Natural killer cell (primary cell): ENCODE measurements at regions not wholly inside any gene's neighbourhood (a gene's known extent, or its start where the extent isn't known, plus 50 kb on each side); places are given as distances from the start of the nearest gene placed in this dataset.

Experiments used
- ATAC-seq, 3 donors: fragments of 150-1000 bp in 2 of 3; fragments of 200-7000 bp in 1 of 3; cut with Tn5 transposase; 1 replicate in 1 of 3; 2 replicates in 2 of 3; pipeline ENCODE4 v1.10.0; 2021; ENCODE audit warnings: mild to moderate bottlenecking in 2 of 3, moderate library complexity in 2 of 3
- DNase-seq, 2 donors: peaks; one replicate each; pipeline versions ENCODE4 v3.0.0 to v3.0.0-alpha.2; 2013 to 2021; ENCODE audit warnings: mixed read lengths in 1 of 2
- H3K27ac ChIP-seq: one replicate; pipeline ENCODE4 v1.5.1; 2013; ENCODE audit warnings: mild to moderate bottlenecking, low read length
- H3K27me3 ChIP-seq: one replicate; pipeline ENCODE4 v1.6.1; 2013; ENCODE audit warnings: low read length; ENCODE audit not compliant: control insufficient read depth, insufficient read depth
- H3K36me3 ChIP-seq: one replicate; pipeline ENCODE4 v1.6.1; 2013; ENCODE audit warnings: low read length; ENCODE audit not compliant: control insufficient read depth, insufficient read depth
- H3K4me1 ChIP-seq: one replicate; pipeline ENCODE4 v1.6.1; 2013; ENCODE audit warnings: low read length; ENCODE audit not compliant: control insufficient read depth, insufficient read depth
- H3K4me3 ChIP-seq: one replicate; pipeline ENCODE4 v1.5.1; 2013; ENCODE audit warnings: low read length
- H3K9me3 ChIP-seq: one replicate; pipeline ENCODE4 v1.6.1; 2013; ENCODE audit warnings: low read length; ENCODE audit not compliant: control insufficient read depth, insufficient read depth
- H3K27ac Mint-ChIP-seq, 2 donors: one replicate each; pipeline ENCODE4 v1.8.0; 2022; ENCODE audit warnings: mild to moderate bottlenecking in 2 of 2, mixed read lengths in 2 of 2, moderate library complexity in 1 of 2
- H3K27me3 Mint-ChIP-seq, 2 donors: one replicate each; pipeline ENCODE4 v1.8.0; 2022; ENCODE audit warnings: low read depth in 2 of 2, mixed read lengths in 2 of 2
- H3K36me3 Mint-ChIP-seq: one replicate; pipeline ENCODE4 v1.8.0; 2022; ENCODE audit warnings: mixed read lengths
- H3K4me1 Mint-ChIP-seq, 2 donors: one replicate each; pipeline ENCODE4 v1.8.0; 2022; ENCODE audit warnings: mixed read lengths in 2 of 2
- H3K4me3 Mint-ChIP-seq: one replicate; pipeline ENCODE4 v1.8.0; 2022; ENCODE audit warnings: mild to moderate bottlenecking, moderate library complexity, mixed read lengths
- H3K9me3 Mint-ChIP-seq, 2 donors: one replicate each; pipeline ENCODE4 v1.8.0; 2022; ENCODE audit warnings: mixed read lengths in 2 of 2
- WGBS: methylation state at CpG from one replicate; pipeline ENCODE4 v1.1.7; 2013; ENCODE audit warnings: missing lambda C conversion rate; ENCODE audit not compliant: insufficient coverage; 5-methylcytosine and 5-hydroxymethylcytosine counted together
- intact Hi-C: fragments of 100-400 bp; cut with micrococcal nuclease; formaldehyde crosslinking; loops from one replicate; pipeline ENCODE4 v1.14.2; 2022
- TF ChIP-seq, protein P1 (sequence below): fragments of 200-600 bp; IDR thresholded peaks from one replicate; pipeline ENCODE4 v1.8.0; 2022; ENCODE audit warnings: antibody characterized with exemption

DNA sequence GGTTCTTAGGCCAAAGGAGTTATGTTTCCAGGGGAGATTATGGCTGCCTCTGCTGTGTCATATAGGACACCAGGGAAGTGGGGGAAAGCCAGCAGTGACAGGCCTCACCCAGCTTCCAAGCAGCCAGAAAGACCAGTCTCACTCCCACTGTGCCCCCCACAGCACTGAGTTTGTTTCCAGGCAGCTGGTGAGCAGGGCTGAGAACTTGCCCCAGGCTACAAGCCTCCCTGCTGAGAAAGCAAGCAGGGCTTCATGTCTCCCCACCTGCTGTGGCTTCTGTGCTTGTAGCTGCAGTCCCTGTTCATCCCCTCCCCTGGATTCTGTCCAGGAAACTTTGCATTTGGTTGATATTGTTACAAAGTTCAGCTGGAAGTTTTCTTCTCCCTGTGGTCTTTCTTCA lies 376.3 kb downstream of the PDCD6IP start:
- intact Hi-C loops = no loop called here
- Histone ChIP-seq H3K9me3 (no peaks in the 10 kb centered on the region), H3K27ac (no peak overlapping the region), H3K4me3 (no peak overlapping the region), H3K36me3 (no peaks in the 10 kb centered on the region), H3K27me3 (no peaks in the 10 kb centered on the region), H3K4me1 (no peaks in the 10 kb centered on the region)
- DNase-seq (no peak), ATAC-seq (no peak)
- Mint-ChIP-seq H3K27ac (no peak overlapping the region), H3K4me1 (no peaks in the 10 kb centered on the region), H3K36me3 (no peaks in the 10 kb centered on the region), H3K27me3 (peaks cover 6 to 8% of the 10 kb centered on the region in 2 donors), H3K9me3 (no peaks in the 10 kb centered on the region), H3K4me3 (no peak overlapping the region)
- TF ChIP-seq, protein P1, sequence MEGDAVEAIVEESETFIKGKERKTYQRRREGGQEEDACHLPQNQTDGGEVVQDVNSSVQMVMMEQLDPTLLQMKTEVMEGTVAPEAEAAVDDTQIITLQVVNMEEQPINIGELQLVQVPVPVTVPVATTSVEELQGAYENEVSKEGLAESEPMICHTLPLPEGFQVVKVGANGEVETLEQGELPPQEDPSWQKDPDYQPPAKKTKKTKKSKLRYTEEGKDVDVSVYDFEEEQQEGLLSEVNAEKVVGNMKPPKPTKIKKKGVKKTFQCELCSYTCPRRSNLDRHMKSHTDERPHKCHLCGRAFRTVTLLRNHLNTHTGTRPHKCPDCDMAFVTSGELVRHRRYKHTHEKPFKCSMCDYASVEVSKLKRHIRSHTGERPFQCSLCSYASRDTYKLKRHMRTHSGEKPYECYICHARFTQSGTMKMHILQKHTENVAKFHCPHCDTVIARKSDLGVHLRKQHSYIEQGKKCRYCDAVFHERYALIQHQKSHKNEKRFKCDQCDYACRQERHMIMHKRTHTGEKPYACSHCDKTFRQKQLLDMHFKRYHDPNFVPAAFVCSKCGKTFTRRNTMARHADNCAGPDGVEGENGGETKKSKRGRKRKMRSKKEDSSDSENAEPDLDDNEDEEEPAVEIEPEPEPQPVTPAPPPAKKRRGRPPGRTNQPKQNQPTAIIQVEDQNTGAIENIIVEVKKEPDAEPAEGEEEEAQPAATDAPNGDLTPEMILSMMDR = no peak

DNA sequence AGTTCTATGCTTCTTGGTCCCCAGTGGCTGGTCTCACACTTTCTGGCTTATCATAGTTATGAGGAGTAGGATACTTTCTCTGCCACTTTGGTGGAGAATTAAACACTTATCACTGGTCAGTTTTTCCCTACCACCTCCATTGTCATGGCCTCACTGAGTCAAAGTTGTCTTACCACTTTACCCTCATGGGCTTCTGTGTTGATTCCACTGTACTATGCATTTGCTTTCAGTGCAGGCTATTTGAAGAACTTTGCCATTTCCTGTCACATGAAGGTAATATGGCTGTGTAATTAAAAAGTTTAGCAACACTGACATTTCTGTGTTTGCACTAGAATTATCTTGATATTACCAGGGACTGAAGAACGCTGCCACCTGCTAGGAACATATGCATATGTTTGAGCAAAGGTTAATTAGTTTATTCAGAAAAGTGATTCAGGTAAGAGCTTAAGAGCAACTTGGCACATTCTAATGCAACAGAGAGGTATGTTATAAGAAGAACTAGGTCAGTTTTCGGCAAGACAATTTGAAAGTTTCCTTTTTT lies 377.3 kb downstream of the PDCD6IP start:
- Mint-ChIP-seq H3K9me3 (no peaks in the 10 kb centered on the region), H3K4me3 (no peak overlapping the region), H3K27me3 (peaks cover 6 to 8% of the 10 kb centered on the region in 2 donors), H3K27ac (no peak overlapping the region), H3K36me3 (no peaks in the 10 kb centered on the region), H3K4me1 (no peaks in the 10 kb centered on the region)
- Histone ChIP-seq H3K27me3 (no peaks in the 10 kb centered on the region), H3K27ac (no peak overlapping the region), H3K36me3 (no peaks in the 10 kb centered on the region), H3K4me3 (no peak overlapping the region), H3K9me3 (no peaks in the 10 kb centered on the region), H3K4me1 (no peaks in the 10 kb centered on the region)
- 78% methylated on average over 2 of the region's 2 CpGs for WGBS
- DNase-seq (no peak), ATAC-seq (no peak)
- TF ChIP-seq, protein P1 = no peak
- intact Hi-C loops = no loop called here

DNA sequence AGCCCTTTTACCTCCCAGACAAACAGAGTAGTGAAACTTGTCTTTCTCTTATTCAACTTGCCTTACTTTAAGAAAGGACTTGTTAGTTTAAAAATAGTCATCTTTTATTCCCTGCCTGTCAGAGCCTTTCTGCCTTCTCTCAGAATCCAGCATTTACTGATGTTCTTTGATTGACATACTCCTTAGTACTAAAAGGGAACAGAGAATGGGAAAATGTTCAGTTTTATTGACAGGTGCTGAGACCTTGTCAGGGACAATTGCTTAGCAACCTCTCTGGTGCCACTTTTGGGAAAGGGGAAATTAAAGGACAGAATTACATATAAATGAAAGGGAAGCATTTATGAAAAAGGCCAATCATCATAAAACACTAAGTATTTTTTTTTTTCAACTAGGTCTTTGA lies 378.3 kb downstream of the PDCD6IP start:
- Histone ChIP-seq H3K27me3 (no peaks in the 10 kb centered on the region), H3K36me3 (no peaks in the 10 kb centered on the region), H3K4me1 (no peaks in the 10 kb centered on the region), H3K9me3 (no peaks in the 10 kb centered on the region), H3K27ac (no peak overlapping the region), H3K4me3 (no peak overlapping the region)
- intact Hi-C loops = no loop called here
- DNase-seq (no peak), ATAC-seq (no peak)
- TF ChIP-seq, protein P1 = no peak
- Mint-ChIP-seq H3K4me3 (no peak overlapping the region), H3K9me3 (no peaks in the 10 kb centered on the region), H3K36me3 (no peaks in the 10 kb centered on the region), H3K27ac (no peak overlapping the region), H3K4me1 (no peaks in the 10 kb centered on the region), H3K27me3 (peaks cover 6 to 8% of the 10 kb centered on the region in 2 donors)

DNA sequence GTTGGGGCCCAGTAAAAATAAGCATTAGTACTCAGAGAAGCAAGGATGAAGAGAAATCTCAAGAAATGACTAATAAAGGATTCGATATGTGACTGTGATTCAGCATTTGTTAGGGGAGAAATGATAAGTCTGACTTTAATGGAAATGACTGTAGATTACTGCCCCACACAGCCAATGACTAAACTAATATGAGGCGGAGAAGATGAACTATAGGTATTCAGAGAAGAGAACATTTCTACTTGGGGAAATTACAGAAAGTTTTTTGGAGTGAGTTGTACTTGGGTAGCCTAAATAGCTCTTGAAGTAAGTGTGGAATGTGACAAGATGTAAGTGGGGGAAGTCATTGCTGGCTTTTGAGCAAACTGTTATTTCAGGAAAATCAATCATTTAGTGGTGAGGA lies 380.0 kb downstream of the PDCD6IP start:
- peaks cover 6 to 8% of the 10 kb centered on the region in 2 donors for H3K27me3 Mint-ChIP-seq
- Histone ChIP-seq H3K27me3 (no peaks in the 10 kb centered on the region), H3K27ac (no peak overlapping the region), H3K9me3 (no peaks in the 10 kb centered on the region), H3K4me1 (no peaks in the 10 kb centered on the region), H3K36me3 (no peaks in the 10 kb centered on the region), H3K4me3 (no peak overlapping the region)
- no peaks in the 10 kb centered on the region for H3K4me1 Mint-ChIP-seq
- no peak for DNase-seq
- no peaks in the 10 kb centered on the region for H3K36me3 Mint-ChIP-seq
- TF ChIP-seq, protein P1 = no peak
- H3K9me3 Mint-ChIP-seq = no peaks in the 10 kb centered on the region
- WGBS = 58% methylated on average over 2 of the region's 2 CpGs
- intact Hi-C loops = no loop called here
- no peak overlapping the region for H3K4me3 Mint-ChIP-seq
- H3K27ac Mint-ChIP-seq = no peak overlapping the region
- ATAC-seq = no peak
